K562 (cell line): ENCODE measurements at regions not wholly inside any gene's neighbourhood (a gene's known extent, or its start where the extent isn't known, plus 50 kb on each side); places are given as distances from the start of the nearest gene placed in this dataset.

Experiments used
- GABPA ChIP-seq: fragments of 200-800 bp; sonication (Bioruptor generic); conservative IDR thresholded peaks from 2 replicates; pipeline ENCODE4 v1.6.1; 2016; ENCODE audit warnings: low read depth, missing genetic modification characterization, missing compliant biosample characterization
- HIVEP1 ChIP-seq: fragments of 250-450 bp; sonication (Bioruptor Pico); IDR thresholded peaks from 2 replicates; pipeline ENCODE4 v1.4.0; 2020; ENCODE audit warnings: mild to moderate bottlenecking
- HNRNPH1 ChIP-seq: fragments of 200-400 bp; formaldehyde crosslinking; optimal IDR thresholded peaks from 2 replicates; pipeline ENCODE3; 2017; ENCODE audit warnings: low read depth, mild to moderate bottlenecking, low read length, moderate library complexity
- KDM4B ChIP-seq, 2 experiments: fragments of 450-650 bp in 1 of 2; sonication (generic) in 1 of 2; IDR thresholded peaks; 2 replicates each; pipeline ENCODE4 v1.6.1; 2016 to 2017; ENCODE audit warnings: borderline replicate concordance in 2 of 2, antibody characterized with exemption in 1 of 2, low read depth in 1 of 2, mild to moderate bottlenecking in 1 of 2
- KLF10 ChIP-seq: fragments of 250-450 bp; sonication (Bioruptor Pico); IDR thresholded peaks from 2 replicates; pipeline ENCODE4 v1.6.1; 2021; ENCODE audit warnings: matching md5 sums
- NFXL1 ChIP-seq: fragments of 450-650 bp; formaldehyde crosslinking; IDR thresholded peaks from 2 replicates; pipeline ENCODE4 v1.4.0; 2021; ENCODE audit warnings: mild to moderate bottlenecking
- SMARCE1 ChIP-seq: fragments of 450-650 bp; IDR thresholded peaks from 2 replicates; pipeline ENCODE4 v1.7.1; 2016; ENCODE audit warnings: mild to moderate bottlenecking
- ZKSCAN8 ChIP-seq: fragments of 200-800 bp; sonication (Bioruptor generic); IDR thresholded peaks from 2 replicates; pipeline ENCODE4 v1.6.1; 2016; ENCODE audit warnings: missing genetic modification characterization, missing compliant biosample characterization
- ZNF695 ChIP-seq: fragments of 450-650 bp; formaldehyde crosslinking; IDR thresholded peaks from 2 replicates; pipeline ENCODE4 v1.4.0; 2020; ENCODE audit warnings: mild to moderate bottlenecking, moderate library complexity
- ZNF780A ChIP-seq: fragments of 250-450 bp; sonication (Bioruptor Pico); IDR thresholded peaks from 2 replicates; pipeline ENCODE4 v1.5.0; 2021; ENCODE audit warnings: mild to moderate bottlenecking
- TF ChIP-seq, protein P1 (sequence below): fragments of 450-650 bp; IDR thresholded peaks from 2 replicates; pipeline ENCODE4 v1.6.1; 2016; ENCODE audit warnings: mild to moderate bottlenecking, moderate library complexity
- TF ChIP-seq, protein P2 (sequence below): fragments of 450-650 bp; IDR thresholded peaks from 2 replicates; pipeline ENCODE4 v1.6.1; 2017; ENCODE audit warnings: mild to moderate bottlenecking, moderate library complexity

DNA sequence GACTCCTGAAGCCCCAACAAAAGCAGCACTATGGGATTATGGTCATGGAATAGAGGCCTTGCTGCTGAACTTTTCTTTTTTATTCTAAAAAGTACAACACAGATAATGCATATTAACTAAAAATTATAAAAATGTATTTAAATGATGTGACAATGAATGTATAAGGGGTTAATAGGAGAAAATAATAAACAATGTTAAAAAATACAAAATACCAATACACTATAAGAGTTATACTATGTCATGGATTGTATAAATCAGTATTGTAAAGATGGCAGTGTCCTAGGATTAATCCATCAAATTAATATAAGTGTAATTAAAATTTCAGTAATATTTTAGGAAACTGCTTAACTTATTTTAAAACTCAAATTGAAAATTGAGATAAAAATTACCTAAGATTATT is 58.3 kb upstream of the TOP3B start (continued):
- TF ChIP-seq, protein P1, sequence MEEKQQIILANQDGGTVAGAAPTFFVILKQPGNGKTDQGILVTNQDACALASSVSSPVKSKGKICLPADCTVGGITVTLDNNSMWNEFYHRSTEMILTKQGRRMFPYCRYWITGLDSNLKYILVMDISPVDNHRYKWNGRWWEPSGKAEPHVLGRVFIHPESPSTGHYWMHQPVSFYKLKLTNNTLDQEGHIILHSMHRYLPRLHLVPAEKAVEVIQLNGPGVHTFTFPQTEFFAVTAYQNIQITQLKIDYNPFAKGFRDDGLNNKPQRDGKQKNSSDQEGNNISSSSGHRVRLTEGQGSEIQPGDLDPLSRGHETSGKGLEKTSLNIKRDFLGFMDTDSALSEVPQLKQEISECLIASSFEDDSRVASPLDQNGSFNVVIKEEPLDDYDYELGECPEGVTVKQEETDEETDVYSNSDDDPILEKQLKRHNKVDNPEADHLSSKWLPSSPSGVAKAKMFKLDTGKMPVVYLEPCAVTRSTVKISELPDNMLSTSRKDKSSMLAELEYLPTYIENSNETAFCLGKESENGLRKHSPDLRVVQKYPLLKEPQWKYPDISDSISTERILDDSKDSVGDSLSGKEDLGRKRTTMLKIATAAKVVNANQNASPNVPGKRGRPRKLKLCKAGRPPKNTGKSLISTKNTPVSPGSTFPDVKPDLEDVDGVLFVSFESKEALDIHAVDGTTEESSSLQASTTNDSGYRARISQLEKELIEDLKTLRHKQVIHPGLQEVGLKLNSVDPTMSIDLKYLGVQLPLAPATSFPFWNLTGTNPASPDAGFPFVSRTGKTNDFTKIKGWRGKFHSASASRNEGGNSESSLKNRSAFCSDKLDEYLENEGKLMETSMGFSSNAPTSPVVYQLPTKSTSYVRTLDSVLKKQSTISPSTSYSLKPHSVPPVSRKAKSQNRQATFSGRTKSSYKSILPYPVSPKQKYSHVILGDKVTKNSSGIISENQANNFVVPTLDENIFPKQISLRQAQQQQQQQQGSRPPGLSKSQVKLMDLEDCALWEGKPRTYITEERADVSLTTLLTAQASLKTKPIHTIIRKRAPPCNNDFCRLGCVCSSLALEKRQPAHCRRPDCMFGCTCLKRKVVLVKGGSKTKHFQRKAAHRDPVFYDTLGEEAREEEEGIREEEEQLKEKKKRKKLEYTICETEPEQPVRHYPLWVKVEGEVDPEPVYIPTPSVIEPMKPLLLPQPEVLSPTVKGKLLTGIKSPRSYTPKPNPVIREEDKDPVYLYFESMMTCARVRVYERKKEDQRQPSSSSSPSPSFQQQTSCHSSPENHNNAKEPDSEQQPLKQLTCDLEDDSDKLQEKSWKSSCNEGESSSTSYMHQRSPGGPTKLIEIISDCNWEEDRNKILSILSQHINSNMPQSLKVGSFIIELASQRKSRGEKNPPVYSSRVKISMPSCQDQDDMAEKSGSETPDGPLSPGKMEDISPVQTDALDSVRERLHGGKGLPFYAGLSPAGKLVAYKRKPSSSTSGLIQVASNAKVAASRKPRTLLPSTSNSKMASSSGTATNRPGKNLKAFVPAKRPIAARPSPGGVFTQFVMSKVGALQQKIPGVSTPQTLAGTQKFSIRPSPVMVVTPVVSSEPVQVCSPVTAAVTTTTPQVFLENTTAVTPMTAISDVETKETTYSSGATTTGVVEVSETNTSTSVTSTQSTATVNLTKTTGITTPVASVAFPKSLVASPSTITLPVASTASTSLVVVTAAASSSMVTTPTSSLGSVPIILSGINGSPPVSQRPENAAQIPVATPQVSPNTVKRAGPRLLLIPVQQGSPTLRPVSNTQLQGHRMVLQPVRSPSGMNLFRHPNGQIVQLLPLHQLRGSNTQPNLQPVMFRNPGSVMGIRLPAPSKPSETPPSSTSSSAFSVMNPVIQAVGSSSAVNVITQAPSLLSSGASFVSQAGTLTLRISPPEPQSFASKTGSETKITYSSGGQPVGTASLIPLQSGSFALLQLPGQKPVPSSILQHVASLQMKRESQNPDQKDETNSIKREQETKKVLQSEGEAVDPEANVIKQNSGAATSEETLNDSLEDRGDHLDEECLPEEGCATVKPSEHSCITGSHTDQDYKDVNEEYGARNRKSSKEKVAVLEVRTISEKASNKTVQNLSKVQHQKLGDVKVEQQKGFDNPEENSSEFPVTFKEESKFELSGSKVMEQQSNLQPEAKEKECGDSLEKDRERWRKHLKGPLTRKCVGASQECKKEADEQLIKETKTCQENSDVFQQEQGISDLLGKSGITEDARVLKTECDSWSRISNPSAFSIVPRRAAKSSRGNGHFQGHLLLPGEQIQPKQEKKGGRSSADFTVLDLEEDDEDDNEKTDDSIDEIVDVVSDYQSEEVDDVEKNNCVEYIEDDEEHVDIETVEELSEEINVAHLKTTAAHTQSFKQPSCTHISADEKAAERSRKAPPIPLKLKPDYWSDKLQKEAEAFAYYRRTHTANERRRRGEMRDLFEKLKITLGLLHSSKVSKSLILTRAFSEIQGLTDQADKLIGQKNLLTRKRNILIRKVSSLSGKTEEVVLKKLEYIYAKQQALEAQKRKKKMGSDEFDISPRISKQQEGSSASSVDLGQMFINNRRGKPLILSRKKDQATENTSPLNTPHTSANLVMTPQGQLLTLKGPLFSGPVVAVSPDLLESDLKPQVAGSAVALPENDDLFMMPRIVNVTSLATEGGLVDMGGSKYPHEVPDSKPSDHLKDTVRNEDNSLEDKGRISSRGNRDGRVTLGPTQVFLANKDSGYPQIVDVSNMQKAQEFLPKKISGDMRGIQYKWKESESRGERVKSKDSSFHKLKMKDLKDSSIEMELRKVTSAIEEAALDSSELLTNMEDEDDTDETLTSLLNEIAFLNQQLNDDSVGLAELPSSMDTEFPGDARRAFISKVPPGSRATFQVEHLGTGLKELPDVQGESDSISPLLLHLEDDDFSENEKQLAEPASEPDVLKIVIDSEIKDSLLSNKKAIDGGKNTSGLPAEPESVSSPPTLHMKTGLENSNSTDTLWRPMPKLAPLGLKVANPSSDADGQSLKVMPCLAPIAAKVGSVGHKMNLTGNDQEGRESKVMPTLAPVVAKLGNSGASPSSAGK: peak; percentile 29; the same call in 1 of the 2 replicates
- TF ChIP-seq, protein P2, sequence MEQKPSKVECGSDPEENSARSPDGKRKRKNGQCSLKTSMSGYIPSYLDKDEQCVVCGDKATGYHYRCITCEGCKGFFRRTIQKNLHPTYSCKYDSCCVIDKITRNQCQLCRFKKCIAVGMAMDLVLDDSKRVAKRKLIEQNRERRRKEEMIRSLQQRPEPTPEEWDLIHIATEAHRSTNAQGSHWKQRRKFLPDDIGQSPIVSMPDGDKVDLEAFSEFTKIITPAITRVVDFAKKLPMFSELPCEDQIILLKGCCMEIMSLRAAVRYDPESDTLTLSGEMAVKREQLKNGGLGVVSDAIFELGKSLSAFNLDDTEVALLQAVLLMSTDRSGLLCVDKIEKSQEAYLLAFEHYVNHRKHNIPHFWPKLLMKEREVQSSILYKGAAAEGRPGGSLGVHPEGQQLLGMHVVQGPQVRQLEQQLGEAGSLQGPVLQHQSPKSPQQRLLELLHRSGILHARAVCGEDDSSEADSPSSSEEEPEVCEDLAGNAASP: peak; percentile 41; the same call in 1 of the 2 replicates
- TF ChIP-seq KDM4B (IDR thresholded peaks at IDR 0.05; ENCODE audit: borderline replicate concordance in 2 of 2, low read depth in 1 of 2) (no peak), ZNF695 (CRISPR knock-in tag) (no peak), HNRNPH1 (no peak), SMARCE1 (no peak), KLF10 (CRISPR knock-in tag) (0 out of 2 replicates have a peak, but pooled peaks have one; percentile 1), NFXL1 (no peak), ZNF780A (CRISPR knock-in tag) (no peak), HIVEP1 (CRISPR knock-in tag) (no peak), GABPA (tag) (0 out of 2 replicates have a peak, but pooled peaks have one; percentile 2), ZKSCAN8 (CRISPR knock-in tag) (no peak)
- TF ChIP-seq, all 486 proteins: peak for 6
